Lower leg skin (tissue), 4 donors: ENCODE measurements at regions not wholly inside any gene's neighbourhood (a gene's known extent, or its start where the extent isn't known, plus 50 kb on each side); places are given as distances from the start of the nearest gene placed in this dataset.

Source experiments
- DNase-seq, 2 donors: peaks; one replicate each; pipeline ENCODE4 v3.0.0-alpha.2; 2019; ENCODE audit warnings: low spot score in 2 of 2
- H3K4me3 ChIP-seq: fragments of 200-600 bp; sonication (generic); 2 replicates; pipeline ENCODE4 v1.5.1; 2017; ENCODE audit warnings: mild to moderate bottlenecking, low read depth; ENCODE audit not compliant: poor library complexity, severe bottlenecking
- CTCF ChIP-seq, 3 donors: fragments of 450-650 bp; IDR thresholded peaks; one replicate each; pipeline ENCODE4 v1.5.1; 2016; ENCODE audit warnings: antibody characterized with exemption in 3 of 3, mild to moderate bottlenecking in 3 of 3, moderate library complexity in 2 of 3
- POLR2A ChIP-seq, 2 donors: fragments of 450-650 bp; IDR thresholded peaks; one replicate each; pipeline ENCODE4 v1.6.1; 2016 to 2017; ENCODE audit warnings: antibody characterized with exemption in 2 of 2, mild to moderate bottlenecking in 1 of 2, moderate library complexity in 1 of 2
- WGBS, 2 donors: methylation state at CpG; one replicate each; pipeline ENCODE4 v1.1.5; 2018; 5-methylcytosine and 5-hydroxymethylcytosine counted together
- intact Hi-C: fragments of 100-400 bp; cut with DNase I; formaldehyde crosslinking; loops from one replicate; pipeline ENCODE4 v1.15.0; 2023; ENCODE audit warnings: low total_unique reads

- DNase-seq = no peak
- WGBS, 2 donors = 56 to 61% methylated on average over 4 of the region's 4 CpGs
- intact Hi-C loops = no loop called here
- TF ChIP-seq POLR2A (IDR thresholded peaks at IDR 0.05) (no peak), CTCF (IDR thresholded peaks at IDR 0.05) (no peak)
- H3K4me3 ChIP-seq = no peak overlapping the region
These were observed 284.0 kb upstream of the VLDLR start for GRCh38 chr9:2337627-2338026.

- H3K4me3 ChIP-seq = no peak overlapping the region
- TF ChIP-seq POLR2A (IDR thresholded peaks at IDR 0.05) (no peak), CTCF (IDR thresholded peaks at IDR 0.05) (no peak)
- intact Hi-C loops = no loop called here
- 86 to 91% methylated on average over 4 of the region's 4 CpGs for WGBS, 2 donors
- DNase-seq = no peak
These were observed 282.7 kb upstream of the VLDLR start for GRCh38 chr9:2338777-2339365.

- intact Hi-C loops = no loop called here
- no peak for DNase-seq
- TF ChIP-seq CTCF (IDR thresholded peaks at IDR 0.05) (no peak), POLR2A (IDR thresholded peaks at IDR 0.05) (no peak)
- WGBS, 2 donors = 93 to 94% methylated on average over 6 of the region's 6 CpGs
- no peak overlapping the region for H3K4me3 ChIP-seq
These were observed 282.2 kb upstream of the VLDLR start for GRCh38 chr9:2339416-2339815.

- 67 to 69% methylated on average over 2 of the region's 2 CpGs for WGBS, 2 donors
- intact Hi-C loops = no loop called here
- DNase-seq = no peak
- no peak overlapping the region for H3K4me3 ChIP-seq
- TF ChIP-seq CTCF (IDR thresholded peaks at IDR 0.05) = no peak
- TF ChIP-seq POLR2A (IDR thresholded peaks at IDR 0.05) = no peak
These were observed 281.4 kb upstream of the VLDLR start for GRCh38 chr9:2340046-2340760.

GRCh38 chr9:2341126-2341525 lies 280.5 kb upstream of the VLDLR start:
- DNase-seq = no peak
- WGBS, 2 donors = 59 to 88% methylated on average over 3 of the region's 3 CpGs
- no peak overlapping the region for H3K4me3 ChIP-seq
- TF ChIP-seq POLR2A (IDR thresholded peaks at IDR 0.05) (no peak), CTCF (IDR thresholded peaks at IDR 0.05) (no peak)
- intact Hi-C loops = no loop called here

- no peak overlapping the region for H3K4me3 ChIP-seq
- intact Hi-C loops = no loop called here
- no peak for DNase-seq
- 80 to 92% methylated on average over 1 of the region's 1 CpG for WGBS, 2 donors
- no peak for TF ChIP-seq POLR2A (IDR thresholded peaks at IDR 0.05)
- no peak for TF ChIP-seq CTCF (IDR thresholded peaks at IDR 0.05)
These were observed 279.6 kb upstream of the VLDLR start for GRCh38 chr9:2341956-2342355.
